HG02973 (cell line): ENCODE measurements at regions not wholly inside any gene's neighbourhood (a gene's known extent, or its start where the extent isn't known, plus 50 kb on each side); places are given as distances from the start of the nearest gene placed in this dataset.
"Not testable (repeated sequence)": the region's sequence is repeated elsewhere in the genome, so short reads cannot be mapped to it uniquely, and the experiment has no call there.

ENCODE experiments used
- ATAC-seq: cut with Tn5 transposase; IDR thresholded peaks from one replicate; pipeline ENCODE4 v1.9.1; 2021; ENCODE audit warnings: moderate library complexity; ENCODE audit not compliant: unreplicated experiment

DNA sequence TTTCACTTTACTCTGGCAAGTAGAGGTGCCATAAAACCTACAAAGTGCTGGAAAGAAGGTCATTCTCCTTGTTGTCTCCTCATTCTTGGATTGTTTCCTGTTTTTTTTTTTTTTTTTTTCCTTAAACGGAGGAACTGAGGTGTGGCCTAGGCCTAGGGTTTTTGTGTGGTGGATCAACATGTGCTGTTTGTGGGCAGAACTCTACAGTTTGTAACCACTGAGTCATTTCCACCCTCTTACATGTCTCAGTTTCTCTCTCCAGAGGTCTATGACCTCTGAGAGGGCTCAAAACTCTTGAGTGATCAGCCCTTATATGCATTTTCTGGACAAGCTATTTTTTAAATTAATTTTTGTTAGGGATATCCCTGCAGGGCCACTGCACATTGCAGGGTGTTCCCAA is 296.0 kb downstream of the PPP1R3A start:
- no peak for ATAC-seq

- ATAC-seq = no peak
These were observed 308.2 kb downstream of the PPP1R3A start for GRCh38 chr7:113610572-113610971.

GRCh38 chr7:113608782-113609181 is 310.0 kb downstream of the PPP1R3A start:
- no peak for ATAC-seq

DNA sequence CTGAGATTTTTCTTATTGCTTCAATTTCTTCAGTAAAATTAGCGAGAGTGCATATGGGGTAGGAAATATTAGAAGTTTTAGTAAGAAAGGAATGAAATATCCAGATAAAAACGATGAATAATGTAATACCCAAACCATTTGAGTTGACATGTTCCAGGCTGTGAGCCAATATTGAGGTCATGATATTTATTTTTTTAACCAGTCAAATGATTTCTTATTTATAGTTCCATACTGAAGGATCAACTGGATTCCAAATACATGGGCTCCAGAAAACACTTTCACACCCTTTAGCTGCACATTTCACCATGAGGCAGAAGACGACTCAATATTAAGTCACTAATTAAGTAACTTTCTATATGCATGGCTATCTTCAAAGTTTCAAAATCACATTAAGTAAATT is 312.5 kb downstream of the PPP1R3A start:
- no peak for ATAC-seq

- not testable (repeated sequence) for ATAC-seq
These were observed 318.4 kb downstream of the PPP1R3A start for GRCh38 chr7:113600428-113600827.

- ATAC-seq = not testable (repeated sequence)
These were observed 325.4 kb downstream of the PPP1R3A start for GRCh38 chr7:113593455-113593854.

DNA sequence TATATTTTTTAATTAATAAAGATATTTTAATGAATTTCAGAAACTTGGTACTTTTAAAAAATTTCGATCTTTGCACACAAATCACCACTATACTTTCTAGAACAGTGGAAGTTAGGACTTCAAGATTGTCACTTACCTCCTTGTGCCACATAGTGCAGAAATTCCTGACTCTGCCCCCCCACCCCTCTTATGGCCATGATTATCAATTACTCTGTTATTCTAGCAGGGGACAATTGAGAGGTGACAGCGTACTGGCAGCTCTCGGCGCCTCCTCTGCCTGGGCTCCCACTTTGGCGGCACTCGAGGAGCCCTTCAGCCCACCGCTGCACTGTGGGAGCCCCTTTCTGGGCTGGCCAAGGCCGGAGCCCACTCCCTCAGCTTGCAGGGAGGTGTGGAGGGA is 325.9 kb downstream of the PPP1R3A start:
- not testable (repeated sequence) for ATAC-seq

GRCh38 chr7:113582471-113582870 is 336.3 kb downstream of the PPP1R3A start:
- ATAC-seq = no peak

- ATAC-seq = not testable (repeated sequence)
These were observed 355.6 kb downstream of the PPP1R3A start for GRCh38 chr7:113563257-113563656.

- no peak for ATAC-seq
These were observed 356.0 kb downstream of the PPP1R3A start for GRCh38 chr7:113562801-113563200.

DNA sequence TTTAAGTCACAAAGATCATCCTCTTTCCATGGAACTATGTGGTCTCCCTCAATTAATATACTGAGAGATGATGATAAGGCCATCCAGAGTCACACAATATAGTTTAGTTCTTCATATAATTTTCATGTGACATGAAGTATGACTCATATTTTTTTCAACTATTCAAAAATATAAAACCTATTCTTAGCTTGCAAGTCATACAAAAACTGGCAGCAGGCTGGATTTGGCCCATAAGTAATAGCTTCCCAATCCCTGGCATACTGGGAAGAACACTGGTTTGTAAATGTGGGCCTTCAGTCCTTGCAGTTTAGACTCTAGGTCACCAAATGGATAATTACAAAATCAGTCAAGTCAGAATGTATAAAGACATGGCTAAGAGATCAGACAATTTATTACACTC is 356.6 kb downstream of the PPP1R3A start:
- no peak for ATAC-seq

DNA sequence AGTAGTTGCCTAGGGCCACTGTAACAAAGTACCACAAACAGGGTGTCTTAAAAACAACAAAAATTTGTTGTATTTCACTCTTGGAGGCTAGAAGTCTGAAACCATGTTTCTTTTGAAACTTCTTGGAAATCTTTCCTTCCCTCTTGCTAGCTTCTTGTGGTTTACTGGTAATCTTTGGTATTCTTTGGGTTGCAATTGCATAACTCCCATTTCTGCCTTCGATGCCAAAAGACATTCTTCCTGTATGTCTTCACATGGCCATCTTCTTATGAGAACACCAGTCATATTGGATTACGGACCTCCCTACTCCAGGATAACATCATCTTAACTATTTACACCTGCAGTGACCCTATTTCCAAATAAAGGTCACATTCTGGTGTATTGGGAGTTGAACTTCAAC is 357.4 kb downstream of the PPP1R3A start:
- ATAC-seq = no peak

- no peak for ATAC-seq
These were observed 367.8 kb downstream of the PPP1R3A start for GRCh38 chr7:113550966-113551365.

GRCh38 chr7:113548561-113548960 is 370.2 kb downstream of the PPP1R3A start:
- ATAC-seq = peak; percentile 56

DNA sequence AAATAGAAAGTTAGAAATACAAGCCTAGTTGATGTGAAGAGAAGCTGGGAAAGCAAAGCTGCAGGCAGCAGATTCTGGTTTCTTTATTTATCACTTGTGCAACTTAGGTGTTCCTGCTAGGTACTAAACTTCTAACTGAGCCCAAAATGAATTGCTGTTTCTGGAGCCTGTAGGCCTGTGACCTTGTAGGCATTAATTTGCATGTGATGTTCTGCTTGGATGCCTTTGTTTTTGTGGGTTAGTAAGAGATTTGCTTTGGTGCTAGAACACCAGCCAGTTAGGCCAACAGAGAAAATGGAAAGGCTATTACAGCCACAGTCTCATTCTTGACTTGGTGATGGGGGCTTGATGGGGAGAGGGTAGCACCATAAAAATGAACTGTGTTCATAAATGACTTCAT is 370.7 kb downstream of the PPP1R3A start:
- peak; percentile 35 for ATAC-seq

GRCh38 chr7:113521468-113521867 is 397.3 kb downstream of the PPP1R3A start:
- ATAC-seq = no peak

DNA sequence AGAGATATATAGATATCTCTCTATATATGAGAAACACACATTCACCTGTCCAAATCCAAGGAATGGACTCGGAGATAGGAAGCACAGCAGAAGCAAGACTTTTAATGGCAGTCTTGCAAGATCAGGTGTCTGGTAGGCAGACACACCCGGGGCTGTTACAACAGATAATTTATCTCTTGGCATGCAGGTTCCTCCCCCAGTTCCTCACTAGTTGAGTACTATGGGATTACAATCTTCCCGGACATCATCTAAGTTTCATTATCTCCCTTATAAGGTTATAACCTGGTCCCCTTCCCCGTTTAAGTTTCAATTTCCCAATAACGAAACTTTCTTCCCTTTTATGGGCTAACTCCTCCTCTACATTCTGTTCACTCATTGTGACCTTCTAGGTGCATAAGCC is 399.3 kb downstream of the PPP1R3A start:
- ATAC-seq = no peak

GRCh38 chr7:113504691-113505090 is 386.3 kb upstream of the SMIM30 start:
- no peak for ATAC-seq

DNA sequence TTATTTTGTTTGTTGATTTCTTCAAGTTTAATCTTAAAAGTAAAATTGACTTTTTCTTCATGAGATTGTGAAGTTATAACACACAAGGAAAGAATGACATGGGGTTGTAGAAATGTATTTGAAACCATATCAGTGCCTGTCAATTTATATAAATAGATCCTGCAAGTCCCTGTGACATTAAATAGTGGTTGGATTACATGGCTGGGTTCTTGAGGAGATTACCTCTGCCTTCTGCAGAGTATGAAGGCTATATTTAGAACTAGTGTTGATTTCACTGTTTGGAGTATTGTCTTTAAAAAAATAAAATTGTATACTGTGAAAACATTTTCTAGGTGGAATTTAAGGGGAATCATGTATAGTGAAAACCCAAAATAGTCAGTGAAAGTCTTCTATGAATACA is 385.8 kb upstream of the SMIM30 start:
- ATAC-seq = no peak

- not testable (repeated sequence) for ATAC-seq
These were observed 378.2 kb upstream of the SMIM30 start for GRCh38 chr7:113496586-113496985.

DNA sequence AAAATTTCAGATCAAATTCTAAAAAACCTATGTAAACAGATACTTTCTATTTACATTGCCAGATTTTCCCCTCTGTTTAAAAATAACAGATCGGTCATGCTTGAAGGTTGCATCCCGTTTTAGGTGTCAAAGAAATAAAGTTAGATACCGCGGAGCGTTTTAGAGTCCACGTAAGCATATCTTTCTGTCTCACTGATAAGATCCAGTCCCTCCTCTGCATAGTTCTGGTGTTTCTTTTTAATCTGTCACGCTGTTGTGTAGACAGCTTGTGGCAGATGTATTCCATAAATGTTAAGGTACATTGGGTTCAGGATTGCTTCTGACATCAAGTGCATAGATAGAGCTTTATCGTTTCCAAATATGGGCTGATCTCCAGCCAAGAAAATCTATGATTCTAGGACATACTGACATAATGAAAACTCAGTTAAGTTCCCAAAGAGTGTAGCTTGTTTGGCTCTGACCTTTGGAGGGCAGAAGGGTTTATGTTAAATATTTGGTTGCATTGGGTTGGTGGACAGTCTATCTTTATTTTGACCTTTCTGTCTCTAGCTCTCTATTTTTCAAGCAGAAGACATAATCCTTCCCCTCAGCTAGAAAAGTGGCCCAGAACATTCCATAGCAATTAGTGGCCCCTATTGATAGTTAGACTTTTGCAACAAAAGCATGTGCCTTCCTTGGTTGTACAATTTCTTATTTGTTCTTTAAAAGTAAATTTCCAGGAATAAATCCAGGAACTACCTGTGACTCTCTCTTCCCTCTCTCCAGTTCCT is 376.6 kb upstream of the SMIM30 start:
- ATAC-seq = not testable (repeated sequence)

GRCh38 chr7:113491305-113491704 is 373.0 kb upstream of the SMIM30 start:
- ATAC-seq = no peak
